Neural crest cell (in vitro differentiated cells): ENCODE measurements at regions not wholly inside any gene's neighbourhood (a gene's known extent, or its start where the extent isn't known, plus 50 kb on each side); places are given as distances from the start of the nearest gene placed in this dataset.

Experiments used
- DNase-seq: peaks from one replicate; pipeline ENCODE4 v3.0.0; 2021; ENCODE audit warnings: low read depth, mixed read lengths, low spot score
- H3K27ac Mint-ChIP-seq: one replicate; pipeline ENCODE4 v1.8.0; 2021; ENCODE audit warnings: mild to moderate bottlenecking, mixed read lengths; ENCODE audit not compliant: unreplicated experiment
- H3K27me3 Mint-ChIP-seq: 2 replicates; pipeline ENCODE4 v1.8.0; 2021; ENCODE audit warnings: low read depth, mild to moderate bottlenecking, mixed read lengths
- H3K36me3 Mint-ChIP-seq: 2 replicates; pipeline ENCODE4 v1.8.0; 2021; ENCODE audit warnings: low read depth, mild to moderate bottlenecking, mixed read lengths
- H3K4me1 Mint-ChIP-seq: 2 replicates; pipeline ENCODE4 v1.8.0; 2021; ENCODE audit warnings: mixed read lengths
- H3K4me3 Mint-ChIP-seq: one replicate; pipeline ENCODE4 v1.8.0; 2021; ENCODE audit warnings: mild to moderate bottlenecking, mixed read lengths
- H3K9me3 Mint-ChIP-seq: 2 replicates; pipeline ENCODE4 v1.8.0; 2021; ENCODE audit warnings: mixed read lengths
- CTCF ChIP-seq: fragments of 200-600 bp; sonication (generic); conservative IDR thresholded peaks from 2 replicates; pipeline ENCODE4 v1.5.0; 2021; ENCODE audit warnings: antibody characterized with exemption, mild to moderate bottlenecking

- H3K36me3 Mint-ChIP-seq: no peaks in the 10 kb centered on the region
- no peak for TF ChIP-seq CTCF
- no peaks in the 10 kb centered on the region for H3K9me3 Mint-ChIP-seq
- no peak overlapping the region for H3K4me3 Mint-ChIP-seq
- peaks cover 9% of the 10 kb centered on the region for H3K4me1 Mint-ChIP-seq
- H3K27me3 Mint-ChIP-seq: peaks cover 2% of the 10 kb centered on the region
- no peak overlapping the region for H3K27ac Mint-ChIP-seq
- DNase-seq: peak; percentile 24
Observed at GRCh38 chr16:80387318-80387921, 153.4 kb upstream of the DYNLRB2 start.

- Mint-ChIP-seq H3K27me3 (no peaks in the 10 kb centered on the region), H3K27ac (no peak overlapping the region), H3K4me1 (peaks cover 9% of the 10 kb centered on the region), H3K4me3 (no peak overlapping the region), H3K36me3 (no peaks in the 10 kb centered on the region), H3K9me3 (no peaks in the 10 kb centered on the region)
- no peak for TF ChIP-seq CTCF
- DNase-seq: no peak
Observed at GRCh38 chr16:80384862-80385261, 155.9 kb upstream of the DYNLRB2 start.

GRCh38 chr16:80380514-80380913 lies 160.3 kb upstream of the DYNLRB2 start:
- Mint-ChIP-seq H3K9me3 (no peaks in the 10 kb centered on the region), H3K4me1 (no peaks in the 10 kb centered on the region), H3K4me3 (no peak overlapping the region), H3K27ac (no peak overlapping the region), H3K36me3 (no peaks in the 10 kb centered on the region), H3K27me3 (no peaks in the 10 kb centered on the region)
- DNase-seq: no peak
- TF ChIP-seq CTCF: no peak

- TF ChIP-seq CTCF: no peak
- no peak for DNase-seq
- Mint-ChIP-seq H3K27me3 (peaks cover 3% of the 10 kb centered on the region), H3K9me3 (peaks cover 9% of the 10 kb centered on the region), H3K36me3 (peaks cover 5% of the 10 kb centered on the region), H3K27ac (no peak overlapping the region), H3K4me1 (peaks cover 6% of the 10 kb centered on the region), H3K4me3 (no peak overlapping the region)
Observed at GRCh38 chr16:80377096-80377956, 163.5 kb upstream of the DYNLRB2 start.

GRCh38 chr16:80375973-80376372 lies 164.8 kb upstream of the DYNLRB2 start:
- H3K9me3 Mint-ChIP-seq: peaks cover 9% of the 10 kb centered on the region
- peaks cover 11% of the 10 kb centered on the region for H3K4me1 Mint-ChIP-seq
- peaks cover 5% of the 10 kb centered on the region for H3K36me3 Mint-ChIP-seq
- TF ChIP-seq CTCF: no peak
- no peak overlapping the region for H3K4me3 Mint-ChIP-seq
- H3K27me3 Mint-ChIP-seq: peaks cover 3% of the 10 kb centered on the region
- no peak overlapping the region for H3K27ac Mint-ChIP-seq
- no peak for DNase-seq
